Endodermal cell (in vitro differentiated cells): ENCODE measurements at regions not wholly inside any gene's neighbourhood (a gene's known extent, or its start where the extent isn't known, plus 50 kb on each side); places are given as distances from the start of the nearest gene placed in this dataset.

Source experiments
- DNase-seq: peaks from one replicate; pipeline ENCODE4 v3.0.0-alpha.2; 2017
- H3K27ac ChIP-seq: 2 replicates; pipeline ENCODE4 v1.5.1; 2013; ENCODE audit warnings: mild to moderate bottlenecking, low read depth, low read length, moderate library complexity
- H3K27me3 ChIP-seq: 2 replicates; pipeline ENCODE4 v1.6.1; 2013; ENCODE audit warnings: mild to moderate bottlenecking, low read length, moderate library complexity; ENCODE audit not compliant: insufficient read depth, control insufficient read depth, poor library complexity, severe bottlenecking
- H3K36me3 ChIP-seq: 2 replicates; pipeline ENCODE4 v1.7.0; 2013; ENCODE audit warnings: mild to moderate bottlenecking, low read length, moderate library complexity; ENCODE audit not compliant: control insufficient read depth, insufficient read depth
- H3K4me1 ChIP-seq: one replicate; pipeline ENCODE4 v1.7.0; 2013; ENCODE audit warnings: low read length; ENCODE audit not compliant: control insufficient read depth, insufficient read depth
- H3K4me3 ChIP-seq: 2 replicates; pipeline ENCODE4 v1.5.1; 2013; ENCODE audit warnings: mild to moderate bottlenecking, low read length, moderate library complexity
- H3K9ac ChIP-seq: 2 replicates; pipeline ENCODE4 v1.6.1; 2013; ENCODE audit warnings: mild to moderate bottlenecking, low read length, moderate library complexity; ENCODE audit not compliant: poor library complexity, severe bottlenecking; ENCODE audit errors: extremely low read depth
- H3K9me3 ChIP-seq: 2 replicates; pipeline ENCODE4 v1.6.1; 2013; ENCODE audit warnings: mild to moderate bottlenecking, low read length, moderate library complexity; ENCODE audit not compliant: control insufficient read depth
- H3K27ac Mint-ChIP-seq: 2 replicates; pipeline ENCODE4 v1.8.0; 2020; ENCODE audit warnings: mixed read lengths
- H3K27me3 Mint-ChIP-seq: 2 replicates; pipeline ENCODE4 v1.8.0; 2021; ENCODE audit warnings: mild to moderate bottlenecking, mixed read lengths; ENCODE audit not compliant: insufficient read depth
- H3K36me3 Mint-ChIP-seq: 2 replicates; pipeline ENCODE4 v1.8.0; 2020; ENCODE audit warnings: low read depth, mixed read lengths
- H3K4me1 Mint-ChIP-seq: 2 replicates; pipeline ENCODE4 v1.8.0; 2020; ENCODE audit warnings: mixed read lengths
- H3K4me3 Mint-ChIP-seq: 2 replicates; pipeline ENCODE4 v1.8.0; 2020; ENCODE audit warnings: mild to moderate bottlenecking, moderate library complexity, mixed read lengths
- H3K9me3 Mint-ChIP-seq: 2 replicates; pipeline ENCODE4 v1.8.0; 2020; ENCODE audit warnings: mild to moderate bottlenecking, mixed read lengths
- CTCF ChIP-seq: fragments of 200-600 bp; sonication (generic); conservative IDR thresholded peaks from 2 replicates; pipeline ENCODE4 v1.5.0; 2021; ENCODE audit warnings: antibody characterized with exemption, mild to moderate bottlenecking
- WGBS, 2 experiments: methylation state at CpG; one replicate each; pipeline versions ENCODE4 v1.1.5 to v1.1.7; 2013; ENCODE audit warnings: missing lambda C conversion rate in 2 of 2, mixed read lengths in 1 of 2; ENCODE audit not compliant: insufficient coverage in 1 of 2, insufficient read length in 1 of 2; 5-methylcytosine and 5-hydroxymethylcytosine counted together

- Mint-ChIP-seq H3K36me3 (peaks cover 6% of the 10 kb centered on the region), H3K9me3 (no peaks in the 10 kb centered on the region), H3K27me3 (no peaks in the 10 kb centered on the region), H3K27ac (no peak overlapping the region), H3K4me3 (no peak overlapping the region), H3K4me1 (peaks cover 20% of the 10 kb centered on the region)
- no peak for TF ChIP-seq CTCF
- no peaks in the 10 kb centered on the region for H3K27me3 ChIP-seq
- no peak overlapping the region for H3K27ac ChIP-seq
- H3K36me3 ChIP-seq = peaks cover 5% of the 10 kb centered on the region
- H3K9ac ChIP-seq = no peak overlapping the region
- no peak for DNase-seq
- H3K4me1 ChIP-seq = no peaks in the 10 kb centered on the region
- H3K9me3 ChIP-seq = no peaks in the 10 kb centered on the region
- H3K4me3 ChIP-seq = no peak overlapping the region
- WGBS, 2 experiments = 91% methylated on average over 1 of the region's 1 CpG; no CpG with 5 or more reads in 1 of the 2 experiments
Observed at GRCh38 chr6:144746902-144747469, 461.9 kb downstream of the UTRN start.

DNA sequence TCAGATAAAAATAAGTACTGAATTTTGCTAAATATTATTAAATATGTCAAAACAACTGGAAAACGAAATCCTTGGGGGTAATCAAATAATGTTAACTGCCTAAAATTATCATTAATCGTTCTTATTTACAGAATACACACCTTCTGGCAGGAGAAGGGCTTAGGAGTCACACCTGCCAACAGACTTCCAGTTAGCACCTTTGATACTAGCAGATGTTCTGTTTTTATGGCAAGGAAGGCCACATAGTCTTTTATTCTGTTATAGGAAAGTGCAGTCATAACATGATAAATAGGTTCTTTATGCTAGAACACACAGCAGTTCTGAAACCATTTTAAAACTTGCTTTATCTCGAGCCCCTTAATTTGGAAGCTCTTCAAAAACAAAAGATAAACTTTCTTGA is 464.1 kb downstream of the UTRN start:
- Histone ChIP-seq H3K9ac (no peak overlapping the region), H3K9me3 (no peaks in the 10 kb centered on the region), H3K4me1 (no peaks in the 10 kb centered on the region), H3K4me3 (no peak overlapping the region), H3K27me3 (no peaks in the 10 kb centered on the region), H3K36me3 (peaks cover 18% of the 10 kb centered on the region), H3K27ac (no peak overlapping the region)
- Mint-ChIP-seq H3K36me3 (peaks cover 16% of the 10 kb centered on the region), H3K27ac (no peak overlapping the region), H3K4me1 (peaks cover 23% of the 10 kb centered on the region), H3K4me3 (no peak overlapping the region), H3K27me3 (no peaks in the 10 kb centered on the region), H3K9me3 (no peaks in the 10 kb centered on the region)
- no peak for DNase-seq
- no peak for TF ChIP-seq CTCF
- WGBS, 2 experiments = 83% methylated on average over 3 of the region's 3 CpGs; no CpG with 5 or more reads in 1 of the 2 experiments

DNA sequence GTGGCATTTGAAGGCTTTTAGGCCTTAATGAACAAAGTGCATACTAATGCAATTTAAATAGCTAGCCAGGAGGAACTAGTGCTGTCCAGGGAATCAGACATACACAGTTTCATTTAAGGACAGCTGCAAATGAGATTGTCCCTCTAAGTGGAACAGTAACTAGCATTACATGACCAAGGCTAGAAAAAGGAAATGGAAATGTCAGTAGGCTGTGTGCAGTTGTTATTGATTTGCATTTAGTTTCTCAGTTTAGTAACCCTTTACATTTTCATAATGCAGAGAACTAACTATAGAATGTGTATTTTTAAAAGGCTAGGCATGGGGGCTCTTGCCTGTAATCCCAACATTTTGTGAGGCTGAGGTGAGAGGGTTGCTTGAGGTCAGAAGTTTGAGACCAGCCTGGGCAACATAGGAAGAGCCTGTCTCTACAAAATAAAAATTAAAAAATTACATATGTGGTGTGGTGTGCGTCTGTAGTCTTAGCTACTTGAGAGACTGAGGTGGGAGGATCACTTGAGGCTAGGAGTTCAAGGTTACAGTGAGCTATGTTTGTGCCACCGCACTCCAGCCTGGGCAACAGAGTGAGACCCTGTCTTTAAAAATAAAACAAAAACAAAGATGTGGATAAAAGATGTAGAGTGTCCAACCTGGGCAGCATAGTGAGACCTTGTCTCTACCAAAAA is 468.0 kb downstream of the UTRN start:
- H3K4me3 ChIP-seq = no peak overlapping the region
- no peak for DNase-seq
- WGBS, 2 experiments = 91 to 100% methylated on average over 1 to 2 of the region's 2 CpGs
- Mint-ChIP-seq H3K27me3 (no peaks in the 10 kb centered on the region), H3K4me1 (peaks cover 10% of the 10 kb centered on the region), H3K4me3 (no peak overlapping the region), H3K9me3 (no peaks in the 10 kb centered on the region), H3K36me3 (peaks cover 23% of the 10 kb centered on the region), H3K27ac (no peak overlapping the region)
- peaks cover 24% of the 10 kb centered on the region for H3K36me3 ChIP-seq
- H3K27ac ChIP-seq = no peak overlapping the region
- no peak overlapping the region for H3K9ac ChIP-seq
- H3K27me3 ChIP-seq = no peaks in the 10 kb centered on the region
- no peaks in the 10 kb centered on the region for H3K4me1 ChIP-seq
- no peaks in the 10 kb centered on the region for H3K9me3 ChIP-seq
- no peak for TF ChIP-seq CTCF
